Erythroblast (primary cell): ENCODE measurements at regions not wholly inside any gene's neighbourhood (a gene's known extent, or its start where the extent isn't known, plus 50 kb on each side); places are given as distances from the start of the nearest gene placed in this dataset.

ENCODE experiments used
- GATA1 ChIP-seq: IDR thresholded peaks from 2 replicates; pipeline ENCODE4 v1.6.1; 2011; ENCODE audit warnings: low read depth, mild to moderate bottlenecking, control low read depth, low read length, moderate library complexity
- POLR2A ChIP-seq: IDR thresholded peaks from 2 replicates; pipeline ENCODE4 v1.6.1; 2011; ENCODE audit warnings: mild to moderate bottlenecking, low read length

GRCh38 chr3:166706094-166706493 is 674.0 kb downstream of the ZBBX start:
- TF ChIP-seq POLR2A (no peak), GATA1 (no peak)
